Breast epithelium (tissue), 4 donors: ENCODE measurements at regions not wholly inside any gene's neighbourhood (a gene's known extent, or its start where the extent isn't known, plus 50 kb on each side); places are given as distances from the start of the nearest gene placed in this dataset.

Experiments used
- DNase-seq, 2 donors: peaks; one replicate each; pipeline ENCODE4 v3.0.0-alpha.2; 2019; ENCODE audit warnings: low spot score in 2 of 2
- H3K27ac ChIP-seq, 2 donors: fragments of 200-600 bp; sonication (generic) in 1 of 2; one replicate each; pipeline ENCODE4 v1.5.1; 2016 to 2019; ENCODE audit warnings: mild to moderate bottlenecking in 1 of 2
- H3K27me3 ChIP-seq, 2 donors: fragments of 200-600 bp; sonication (generic) in 1 of 2; one replicate each; pipeline versions ENCODE4 v1.5.1 to v1.6.0; 2017 to 2019; ENCODE audit warnings: control low read depth in 1 of 2, mild to moderate bottlenecking in 1 of 2
- H3K36me3 ChIP-seq: fragments of 200-600 bp; one replicate; pipeline ENCODE4 v1.5.1; 2019
- H3K4me1 ChIP-seq, 2 donors: fragments of 200-600 bp; sonication (generic); one replicate each; pipeline ENCODE4 v1.5.1; 2016 to 2019; ENCODE audit warnings: control low read depth in 1 of 2
- H3K4me3 ChIP-seq, 3 donors: fragments of 200-600 bp; sonication (generic); 1 replicate in 2 of 3; 2 replicates in 1 of 3; pipeline ENCODE4 v1.5.1; 2016 to 2019; ENCODE audit warnings: mild to moderate bottlenecking in 3 of 3, moderate library complexity in 2 of 3
- H3K9me3 ChIP-seq, 2 donors: fragments of 200-600 bp; sonication (generic) in 1 of 2; one replicate each; pipeline ENCODE4 v1.5.1; 2016 to 2019; ENCODE audit warnings: control low read depth in 1 of 2
- CTCF ChIP-seq, 3 donors: fragments of 450-650 bp; IDR thresholded peaks; one replicate each; pipeline ENCODE4 v1.5.1; 2016 to 2017; ENCODE audit warnings: antibody characterized with exemption in 3 of 3, mild to moderate bottlenecking in 3 of 3, moderate library complexity in 3 of 3
- POLR2A ChIP-seq: fragments of 450-650 bp; IDR thresholded peaks from one replicate; pipeline ENCODE4 v1.6.1; 2016; ENCODE audit warnings: antibody characterized with exemption, mild to moderate bottlenecking, moderate library complexity
- POLR2AphosphoS5 ChIP-seq, 3 donors: sonication (generic); formaldehyde crosslinking; IDR thresholded peaks; one replicate each; pipeline ENCODE4 v1.6.1; 2017; ENCODE audit warnings: antibody characterized with exemption in 3 of 3
- intact Hi-C: fragments of 100-400 bp; cut with DNase I; formaldehyde crosslinking; loops from one replicate; pipeline ENCODE4 v1.15.1; 2023; ENCODE audit warnings: low total_unique reads

- intact Hi-C loops = no loop called here
- Histone ChIP-seq H3K9me3 (no peaks in the 10 kb centered on the region), H3K4me3 (no peak overlapping the region), H3K4me1 (no peaks in the 10 kb centered on the region), H3K27ac (no peak overlapping the region), H3K36me3 (no peaks in the 10 kb centered on the region), H3K27me3 (no peaks in the 10 kb centered on the region)
- TF ChIP-seq POLR2A (no peak), POLR2AphosphoS5 (IDR thresholded peaks at IDR 0.05) (no peak), CTCF (IDR thresholded peaks at IDR 0.05) (no peak)
- no peak for DNase-seq
Measured at GRCh38 chr5:56699538-56699937, 115.8 kb upstream of the MAP3K1 start.

GRCh38 chr5:56698463-56699381, 116.6 kb upstream of the MAP3K1 start:
- DNase-seq = no peak
- Histone ChIP-seq H3K4me3 (no peak overlapping the region), H3K4me1 (no peaks in the 10 kb centered on the region), H3K36me3 (no peaks in the 10 kb centered on the region), H3K9me3 (no peaks in the 10 kb centered on the region), H3K27me3 (no peaks in the 10 kb centered on the region), H3K27ac (no peak overlapping the region)
- TF ChIP-seq POLR2A (no peak), POLR2AphosphoS5 (IDR thresholded peaks at IDR 0.05) (no peak), CTCF (IDR thresholded peaks at IDR 0.05) (no peak)
- intact Hi-C loops = no loop called here

GRCh38 chr5:56696900-56697299, 118.4 kb upstream of the MAP3K1 start:
- no peaks in the 10 kb centered on the region for H3K27me3 ChIP-seq
- H3K4me3 ChIP-seq = no peak overlapping the region
- no peaks in the 10 kb centered on the region for H3K9me3 ChIP-seq
- intact Hi-C loops = no loop called here
- DNase-seq = no peak
- TF ChIP-seq POLR2AphosphoS5 (IDR thresholded peaks at IDR 0.05) (no peak), CTCF (IDR thresholded peaks at IDR 0.05) (no peak), POLR2A (no peak)
- H3K36me3 ChIP-seq = no peaks in the 10 kb centered on the region
- no peak overlapping the region for H3K27ac ChIP-seq
- H3K4me1 ChIP-seq = no peaks in the 10 kb centered on the region

GRCh38 chr5:56693220-56693579, 122.1 kb upstream of the MAP3K1 start:
- H3K9me3 ChIP-seq = no peaks in the 10 kb centered on the region
- H3K4me1 ChIP-seq = no peaks in the 10 kb centered on the region
- H3K27ac ChIP-seq = no peak overlapping the region
- intact Hi-C loops = no loop called here
- no peak overlapping the region for H3K4me3 ChIP-seq
- no peak for TF ChIP-seq POLR2AphosphoS5 (IDR thresholded peaks at IDR 0.05)
- no peak for TF ChIP-seq POLR2A
- TF ChIP-seq CTCF (IDR thresholded peaks at IDR 0.05) = no peak
- DNase-seq = no peak
- no peaks in the 10 kb centered on the region for H3K36me3 ChIP-seq
- no peaks in the 10 kb centered on the region for H3K27me3 ChIP-seq

- Histone ChIP-seq H3K4me1 (no peaks in the 10 kb centered on the region), H3K9me3 (no peaks in the 10 kb centered on the region), H3K27me3 (no peaks in the 10 kb centered on the region), H3K4me3 (no peak overlapping the region), H3K36me3 (no peaks in the 10 kb centered on the region), H3K27ac (no peak overlapping the region)
- TF ChIP-seq CTCF (IDR thresholded peaks at IDR 0.05) (no peak), POLR2AphosphoS5 (IDR thresholded peaks at IDR 0.05) (no peak), POLR2A (no peak)
- no peak for DNase-seq
- intact Hi-C loops = no loop called here
Measured at GRCh38 chr5:56692359-56693219, 122.8 kb upstream of the MAP3K1 start.
